Fibroblast of skin of abdomen (primary cell): ENCODE measurements at regions not wholly inside any gene's neighbourhood (a gene's known extent, or its start where the extent isn't known, plus 50 kb on each side); places are given as distances from the start of the nearest gene placed in this dataset.
"Not testable (repeated sequence)": the region's sequence is repeated elsewhere in the genome, so short reads cannot be mapped to it uniquely, and the experiment has no call there.

ENCODE experiments used
- DNase-seq: peaks from one replicate; pipeline ENCODE4 v3.0.0-alpha.2; 2013

GRCh38 chr5:102617191-102618187, 118.7 kb upstream of the SLCO6A1 start:
- DNase-seq, result peak; percentile 65

DNA sequence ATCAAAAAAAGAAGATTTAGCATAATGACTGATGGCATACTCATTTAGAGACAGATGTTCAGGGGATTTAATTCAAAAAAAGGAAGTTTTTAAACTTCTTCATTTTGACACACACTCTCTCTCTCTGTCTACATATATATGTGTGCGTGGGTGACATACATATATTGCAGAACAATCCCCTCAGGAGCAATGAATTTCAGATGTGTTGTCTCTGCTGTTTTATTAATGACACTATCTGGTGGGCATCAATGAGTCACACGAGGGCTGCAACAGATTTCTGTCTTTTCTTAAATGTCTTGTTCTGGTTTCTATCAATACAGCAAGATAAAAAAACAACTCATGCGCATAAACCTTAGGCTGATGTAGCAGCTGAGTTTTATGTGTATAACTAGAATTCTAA, 123.5 kb upstream of the SLCO6A1 start:
- DNase-seq, result peak; percentile 63

DNA sequence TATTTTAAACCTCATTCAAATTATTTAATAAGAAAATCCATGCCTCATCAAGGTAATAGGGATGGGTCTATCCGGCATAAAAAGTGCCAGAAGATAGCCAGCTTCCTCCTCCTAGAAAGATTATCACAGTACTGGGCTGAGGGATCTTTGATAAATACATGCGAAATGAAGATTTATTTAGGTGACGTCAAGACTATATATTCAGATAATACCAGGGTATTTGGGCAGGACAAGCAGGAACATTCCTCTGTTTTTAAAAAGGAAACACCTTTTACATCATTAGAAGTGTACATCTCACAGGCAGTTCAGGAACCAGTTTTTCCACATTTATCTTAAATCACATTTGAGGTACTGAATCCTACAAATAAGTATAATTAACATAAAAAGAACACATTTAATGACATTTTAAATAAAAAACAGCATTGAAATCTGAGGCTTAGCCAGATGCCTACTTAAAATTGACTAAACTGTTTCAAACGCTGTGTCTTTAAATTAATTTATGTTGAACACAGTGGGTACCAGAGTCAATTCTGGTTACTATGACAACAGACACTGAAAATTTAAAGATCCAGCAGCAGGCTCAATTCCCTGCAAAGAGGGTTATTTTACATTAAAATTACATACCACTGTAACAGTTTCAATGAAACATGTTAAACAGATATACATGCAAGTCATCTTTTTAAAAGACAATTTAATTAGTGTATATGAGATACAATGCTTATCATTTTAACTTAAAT, 124.7 kb upstream of the SLCO6A1 start:
- no peak for DNase-seq

- no peak for DNase-seq
Observed at GRCh38 chr5:102624405-102624804, 125.6 kb upstream of the SLCO6A1 start.

- no peak for DNase-seq
Observed at GRCh38 chr5:102625468-102625867, 126.7 kb upstream of the SLCO6A1 start.

GRCh38 chr5:102625928-102626327, 127.1 kb upstream of the SLCO6A1 start:
- no peak for DNase-seq

- peak; percentile 67 for DNase-seq
Observed at GRCh38 chr5:102627315-102627714, 127.8 kb upstream of the PAM start.

- peak; percentile 61 for DNase-seq
Observed at GRCh38 chr5:102628441-102629175, 126.5 kb upstream of the PAM start.

DNA sequence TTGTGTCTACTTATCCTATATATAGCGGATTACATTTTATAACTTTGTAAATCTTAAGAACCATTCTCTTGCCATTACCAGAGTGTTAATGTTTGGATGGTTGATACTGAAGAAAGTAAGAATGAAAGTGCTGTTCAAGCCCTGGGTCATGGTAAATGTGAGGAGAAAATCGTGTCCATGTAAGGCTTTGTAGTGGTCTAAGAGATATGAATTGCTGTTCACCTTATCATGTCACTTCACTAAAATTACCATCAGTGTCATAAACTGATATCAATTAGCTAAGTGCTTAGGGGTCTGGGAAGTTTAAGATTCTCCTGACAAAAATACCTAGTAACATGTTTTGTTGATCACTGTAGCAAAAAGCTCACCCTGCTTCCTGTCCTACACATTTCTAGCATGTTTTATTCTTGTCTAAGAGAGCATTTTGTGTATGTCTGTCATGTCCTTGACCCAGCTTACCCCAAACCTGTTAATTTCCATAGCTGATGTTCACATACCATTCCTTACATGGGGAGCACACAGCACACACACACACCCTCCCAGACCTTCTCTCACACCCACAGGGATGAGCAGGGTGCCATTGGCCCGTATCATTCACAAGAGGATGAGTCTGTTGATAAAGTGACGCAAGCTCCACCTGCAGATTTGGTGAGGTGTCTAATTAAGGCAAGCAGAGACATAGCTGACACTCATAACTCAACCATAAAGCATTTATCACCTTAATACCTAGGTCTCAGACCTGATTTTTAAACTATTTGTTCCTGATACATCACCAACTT, 125.1 kb upstream of the PAM start:
- no peak for DNase-seq

GRCh38 chr5:102635399-102635798, 119.7 kb upstream of the PAM start:
- DNase-seq, result not testable (repeated sequence)

- DNase-seq, result peak; percentile 13
Observed at GRCh38 chr5:102638316-102638715, 116.8 kb upstream of the PAM start.

DNA sequence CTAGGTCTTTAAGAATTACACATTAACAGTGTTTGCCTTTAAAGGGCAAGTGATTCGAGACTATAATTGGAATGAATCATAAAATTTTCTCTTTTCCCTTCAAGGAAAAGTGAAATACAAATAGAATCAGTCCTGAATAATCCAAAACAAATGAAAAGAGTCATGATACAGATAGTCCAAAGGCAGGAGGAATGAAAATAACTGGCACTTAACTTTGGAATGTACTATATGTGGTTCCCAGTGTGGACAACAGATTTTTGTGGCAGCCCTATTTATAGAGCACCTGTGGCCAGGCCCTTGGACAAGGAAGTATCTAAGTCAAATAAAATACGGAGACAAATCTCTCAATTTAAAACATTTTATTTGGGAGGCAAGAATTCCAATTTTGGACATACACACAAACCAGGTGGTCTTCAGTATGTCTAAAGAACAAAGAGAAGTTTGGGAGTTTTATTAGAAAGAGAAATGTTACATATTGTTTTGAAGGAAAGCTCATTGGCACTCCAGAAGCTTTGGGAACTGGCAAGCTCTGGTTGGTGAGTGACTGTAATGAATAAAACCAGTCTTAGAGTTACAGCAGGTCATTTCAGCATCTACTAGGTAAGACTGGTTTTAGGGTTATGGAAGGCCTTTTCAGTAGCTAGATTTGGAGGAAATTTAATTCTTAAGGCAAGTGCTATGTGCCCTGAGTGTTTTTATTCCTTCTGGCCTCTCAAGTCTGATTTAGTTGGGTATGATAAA, 116.0 kb upstream of the PAM start:
- DNase-seq, result no peak

GRCh38 chr5:102649731-102650130, 105.4 kb upstream of the PAM start:
- DNase-seq, result peak; percentile 80

DNA sequence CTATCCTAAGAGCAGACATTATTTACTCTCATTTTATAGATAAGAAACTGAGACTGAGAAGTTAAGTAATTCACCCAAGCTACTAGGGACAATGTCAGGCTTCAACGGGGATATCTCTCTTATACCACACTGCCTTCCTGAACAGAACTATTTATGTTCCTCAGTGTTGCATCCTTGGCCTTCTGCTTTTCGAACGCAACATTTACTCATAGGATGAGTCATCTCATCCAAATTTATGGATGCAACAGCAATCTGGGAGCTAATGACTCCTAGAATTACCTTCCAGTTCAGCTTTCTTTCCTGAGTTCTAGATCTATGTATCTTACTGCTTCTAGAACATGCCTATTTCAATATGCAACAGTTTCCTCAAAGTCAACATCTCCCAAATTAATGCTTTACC, 103.6 kb upstream of the PAM start:
- DNase-seq, result no peak

- DNase-seq, result no peak
Observed at GRCh38 chr5:102654559-102655349, 100.4 kb upstream of the PAM start.

GRCh38 chr5:102659151-102659550, 96.0 kb upstream of the PAM start:
- no peak for DNase-seq

- DNase-seq, result no peak
Observed at GRCh38 chr5:102660111-102660510, 95.0 kb upstream of the PAM start.

DNA sequence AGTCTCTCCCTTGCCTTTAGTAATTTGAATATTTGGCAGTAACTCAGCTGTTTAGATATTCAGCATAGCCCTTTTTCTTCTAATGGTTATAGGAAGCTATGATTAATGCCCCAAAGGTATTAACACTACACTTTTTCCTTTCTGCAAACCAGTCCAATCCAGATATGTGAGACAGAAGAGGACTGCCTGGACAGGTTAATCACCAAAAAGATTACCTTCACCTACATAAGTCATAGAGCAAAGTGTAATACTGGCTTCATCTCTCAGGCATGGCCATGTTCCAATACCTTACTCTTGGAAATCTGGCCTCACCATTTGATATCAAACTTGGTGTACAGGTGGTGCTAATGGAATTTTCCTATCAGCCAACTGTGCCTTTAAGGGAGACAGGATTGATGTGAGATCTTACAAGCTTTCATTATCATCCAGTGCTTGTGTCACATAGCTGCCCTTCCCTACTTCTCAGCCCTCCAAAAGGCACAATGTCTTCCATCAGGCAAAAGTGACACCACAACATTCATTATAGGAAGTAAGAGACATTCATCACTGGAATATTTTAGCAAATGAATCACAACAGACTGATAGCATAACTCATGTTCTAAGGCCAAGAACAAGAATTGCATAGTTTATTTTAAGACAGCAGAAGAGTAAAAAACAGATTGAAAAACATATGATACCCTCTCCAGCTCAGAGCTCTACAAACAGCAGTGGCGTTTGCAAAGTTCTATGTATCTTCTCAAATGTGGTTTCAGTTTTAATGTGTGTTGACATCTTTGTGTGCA, 91.2 kb upstream of the PAM start:
- peak; percentile 67 for DNase-seq

DNA sequence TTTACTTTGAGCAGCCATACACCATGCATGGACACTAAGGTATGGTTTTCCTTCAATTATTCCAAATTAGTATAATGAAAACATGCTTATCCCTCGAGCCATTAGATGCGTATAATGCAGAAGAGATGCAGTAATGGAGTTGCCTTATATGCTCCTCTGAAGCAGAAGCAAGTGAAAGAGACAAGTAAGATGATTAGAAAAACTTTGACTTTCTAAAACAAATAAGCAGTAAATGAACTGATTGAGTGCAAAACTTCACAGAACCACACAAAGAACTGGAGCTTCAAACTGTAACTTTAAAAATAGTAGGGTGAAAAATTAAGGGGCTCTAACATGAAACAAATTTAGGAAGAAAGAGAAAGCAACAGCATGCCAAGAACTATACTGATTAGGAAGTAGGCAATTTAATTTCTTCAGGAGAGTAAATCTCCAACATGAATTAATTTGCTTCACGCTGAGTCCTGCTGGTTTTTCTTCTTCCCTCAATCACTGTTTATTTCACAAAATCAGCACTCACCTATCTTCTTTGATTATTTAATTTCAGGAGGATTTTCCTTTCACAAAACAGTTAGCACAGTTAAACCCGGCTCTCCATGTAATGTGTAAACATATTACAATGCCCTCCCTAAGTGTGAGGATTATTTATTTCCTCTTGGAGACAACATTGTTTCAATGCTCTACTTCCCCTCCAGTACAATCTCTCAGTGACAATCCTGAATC, 90.3 kb upstream of the PAM start:
- DNase-seq, result no peak
